SU-DHL-6 (cell line): ENCODE measurements at regions not wholly inside any gene's neighbourhood (a gene's known extent, or its start where the extent isn't known, plus 50 kb on each side); places are given as distances from the start of the nearest gene placed in this dataset.
"Not testable (repeated sequence)": the region's sequence is repeated elsewhere in the genome, so short reads cannot be mapped to it uniquely, and the experiment has no call there.

Source experiments
- CTCF ChIP-seq: fragments of 200-600 bp; sonication (generic); IDR thresholded peaks from one replicate; pipeline ENCODE4 v1.5.1; 2017; ENCODE audit warnings: antibody characterized with exemption, mild to moderate bottlenecking, low read length, moderate library complexity; ENCODE audit not compliant: insufficient read depth, poor library complexity, severe bottlenecking
- EZH2phosphoT487 ChIP-seq: fragments of 200-600 bp; sonication (generic), shearing (Covaris generic); conservative IDR thresholded peaks from 2 replicates; pipeline ENCODE4 v1.6.1; 2018; ENCODE audit warnings: mild to moderate bottlenecking, antibody characterized with exemption, low read length, moderate library complexity, mixed read lengths

- not testable (repeated sequence) for TF ChIP-seq CTCF, EZH2phosphoT487
Measured at GRCh38 chr4:9556076-9556475, 111.9 kb downstream of the DEFB131A start.
